ENCODE measurements at regions not wholly inside any gene's neighbourhood (a gene's known extent, or its start where the extent isn't known, plus 50 kb on each side); places are given as distances from the start of the nearest gene placed in this dataset.

DNA sequence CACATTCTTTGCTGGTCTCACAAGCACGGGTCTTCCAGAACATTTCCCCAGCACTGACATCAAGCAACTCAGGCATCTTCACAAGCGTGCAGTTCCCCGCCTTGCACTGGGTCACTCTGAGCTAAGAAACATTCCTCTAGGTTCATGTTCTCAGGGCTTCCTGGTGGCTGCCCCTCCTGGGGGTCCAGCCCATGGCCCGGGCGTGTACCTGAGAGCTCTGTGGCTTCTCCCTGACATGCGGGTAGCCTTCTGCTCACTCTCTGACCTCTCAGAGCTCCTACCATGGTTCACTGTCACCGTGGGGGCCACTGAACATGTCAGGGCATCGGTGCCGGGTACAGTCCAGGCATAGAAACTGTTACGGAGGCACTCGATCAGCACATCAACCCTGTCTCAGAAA, 87.5 kb downstream of the OLFM1 start:
- TF ChIP-seq, protein P1, sequence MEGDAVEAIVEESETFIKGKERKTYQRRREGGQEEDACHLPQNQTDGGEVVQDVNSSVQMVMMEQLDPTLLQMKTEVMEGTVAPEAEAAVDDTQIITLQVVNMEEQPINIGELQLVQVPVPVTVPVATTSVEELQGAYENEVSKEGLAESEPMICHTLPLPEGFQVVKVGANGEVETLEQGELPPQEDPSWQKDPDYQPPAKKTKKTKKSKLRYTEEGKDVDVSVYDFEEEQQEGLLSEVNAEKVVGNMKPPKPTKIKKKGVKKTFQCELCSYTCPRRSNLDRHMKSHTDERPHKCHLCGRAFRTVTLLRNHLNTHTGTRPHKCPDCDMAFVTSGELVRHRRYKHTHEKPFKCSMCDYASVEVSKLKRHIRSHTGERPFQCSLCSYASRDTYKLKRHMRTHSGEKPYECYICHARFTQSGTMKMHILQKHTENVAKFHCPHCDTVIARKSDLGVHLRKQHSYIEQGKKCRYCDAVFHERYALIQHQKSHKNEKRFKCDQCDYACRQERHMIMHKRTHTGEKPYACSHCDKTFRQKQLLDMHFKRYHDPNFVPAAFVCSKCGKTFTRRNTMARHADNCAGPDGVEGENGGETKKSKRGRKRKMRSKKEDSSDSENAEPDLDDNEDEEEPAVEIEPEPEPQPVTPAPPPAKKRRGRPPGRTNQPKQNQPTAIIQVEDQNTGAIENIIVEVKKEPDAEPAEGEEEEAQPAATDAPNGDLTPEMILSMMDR (IDR thresholded peaks at IDR 0.05; ENCODE audit: poor library complexity, severe bottlenecking) = no peak
- TF ChIP-seq EP300 (conservative IDR thresholded peaks at IDR 0.05; ENCODE audit: poor library complexity, severe bottlenecking) = no peak
